GM18498 (cell line): ENCODE measurements at regions not wholly inside any gene's neighbourhood (a gene's known extent, or its start where the extent isn't known, plus 50 kb on each side); places are given as distances from the start of the nearest gene placed in this dataset.
A peak's percentile ranks its signal among the peaks of the same experiment; 100 is the strongest.

Experiments
- ATAC-seq: cut with Tn5 transposase; IDR thresholded peaks from one replicate; pipeline ENCODE4 v1.9.1; 2021; ENCODE audit warnings: mild to moderate bottlenecking, moderate library complexity; ENCODE audit not compliant: unreplicated experiment

- no peak for ATAC-seq
Observed at GRCh38 chr11:11045156-11045930, 187.5 kb upstream of the ZBED5 start.

DNA sequence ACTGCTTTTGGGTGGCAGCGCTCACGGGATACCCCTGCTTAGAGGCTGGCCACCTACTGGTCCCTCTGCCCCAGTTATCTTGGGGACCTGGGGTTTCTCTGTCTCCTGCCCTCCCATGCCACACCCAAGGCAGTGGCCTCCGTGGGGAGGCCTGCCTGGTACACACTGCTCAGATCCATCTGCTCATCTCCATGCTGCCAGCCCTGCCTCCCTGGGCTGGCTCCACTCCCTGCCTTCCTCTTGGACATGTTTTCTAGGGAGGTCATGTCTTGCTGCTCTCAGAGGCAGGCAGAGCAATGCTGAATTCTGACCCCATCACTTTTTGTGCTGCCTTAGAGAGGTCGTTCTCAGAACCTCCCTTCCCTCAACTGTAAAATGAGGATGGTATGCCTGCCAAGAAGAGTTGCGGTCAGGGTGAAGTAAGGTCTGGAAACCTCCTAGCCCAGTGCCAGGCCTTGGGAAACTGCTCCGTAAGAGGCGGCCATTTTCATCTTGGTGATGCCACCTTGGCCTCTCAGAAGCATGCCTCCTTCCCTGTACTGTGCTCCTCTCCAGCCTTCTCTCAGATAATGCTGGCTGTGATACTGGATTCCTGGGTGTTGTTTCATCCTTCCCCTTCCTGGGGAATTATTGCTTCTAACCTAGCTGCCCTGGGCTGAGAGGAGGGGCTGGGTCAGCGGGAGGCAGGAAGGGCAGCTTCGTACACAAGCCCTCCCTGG lies 186.4 kb upstream of the ZBED5 start:
- ATAC-seq: no peak

- no peak for ATAC-seq
Observed at GRCh38 chr11:11043721-11044120, 185.9 kb upstream of the ZBED5 start.

- no peak for ATAC-seq
Observed at GRCh38 chr11:11039208-11039965, 181.5 kb upstream of the ZBED5 start.

- no peak for ATAC-seq
Observed at GRCh38 chr11:11038782-11039181, 180.9 kb upstream of the ZBED5 start.

GRCh38 chr11:11038352-11038751 lies 180.5 kb upstream of the ZBED5 start:
- ATAC-seq: no peak

DNA sequence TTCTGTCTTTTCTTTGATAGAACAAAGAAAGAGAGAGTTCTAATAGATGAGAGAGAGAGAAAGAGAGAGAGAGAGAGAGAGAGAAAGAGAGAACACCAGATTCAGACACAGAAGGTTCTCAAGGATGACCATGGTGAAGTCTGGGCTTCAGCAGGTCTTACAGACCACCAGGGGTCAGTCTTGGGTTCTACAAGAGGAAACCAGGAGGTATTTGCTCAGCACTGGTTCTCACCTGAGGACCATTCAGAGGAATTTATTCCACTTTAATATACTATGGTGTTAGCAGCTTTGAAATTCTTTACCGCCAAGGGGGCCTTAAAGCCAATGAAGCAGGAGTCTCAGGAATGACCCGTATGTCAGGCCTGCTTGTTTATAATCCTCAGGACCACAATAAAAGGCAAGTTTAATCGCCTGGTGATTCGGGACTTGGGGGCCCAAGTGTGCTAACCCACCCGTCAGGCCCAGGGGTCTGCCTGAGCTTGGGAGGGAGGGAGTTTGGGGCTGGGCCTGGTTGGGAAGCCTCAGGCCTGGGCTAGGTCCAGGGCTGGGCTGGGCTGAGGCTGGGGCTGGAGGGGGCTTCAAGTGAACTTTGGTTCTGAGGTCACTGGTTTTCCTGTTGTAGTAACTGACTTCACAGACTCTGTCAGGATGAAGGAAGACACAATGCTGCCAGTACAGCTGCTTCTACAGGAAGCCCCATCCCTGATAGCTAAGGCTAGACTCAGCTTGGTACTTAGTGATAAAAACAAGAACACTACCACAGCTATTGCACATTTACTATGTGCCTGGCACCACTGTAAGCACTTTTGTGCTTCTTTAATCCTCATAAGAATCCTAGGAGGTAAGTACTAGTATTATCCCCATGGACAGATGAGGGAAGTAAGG lies 179.2 kb upstream of the ZBED5 start:
- peak; percentile 60 for ATAC-seq

DNA sequence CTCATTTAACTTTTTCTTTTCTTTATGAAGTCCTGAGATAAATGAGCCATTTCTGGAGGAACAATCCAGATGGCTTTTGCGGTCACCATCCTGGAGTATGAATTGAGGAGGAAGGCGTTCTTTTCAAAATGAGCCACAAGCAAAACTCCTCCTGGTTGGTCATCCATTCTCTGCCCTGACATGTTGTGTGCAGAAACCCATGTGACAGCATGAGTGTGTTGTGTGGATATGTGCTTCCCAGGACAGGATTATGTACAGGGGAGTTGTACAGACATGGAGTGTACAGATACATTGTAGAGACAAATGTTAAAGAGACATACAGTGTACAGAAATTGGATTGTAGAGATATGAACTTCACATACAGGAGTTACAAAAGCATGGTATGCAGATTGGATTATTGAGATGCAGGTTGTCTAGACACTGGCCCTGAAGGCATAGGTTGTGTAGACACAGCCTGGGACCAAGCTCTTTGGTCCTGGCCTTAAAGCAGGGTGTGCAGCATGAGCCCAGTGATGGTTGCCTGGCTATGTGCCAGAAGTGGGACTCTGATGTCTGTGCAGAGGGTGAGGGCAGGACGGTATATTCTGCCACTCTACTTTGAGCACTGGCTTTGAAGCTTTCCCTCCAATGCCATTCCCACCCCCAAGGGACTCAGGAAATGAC lies 178.5 kb upstream of the ZBED5 start:
- no peak for ATAC-seq

DNA sequence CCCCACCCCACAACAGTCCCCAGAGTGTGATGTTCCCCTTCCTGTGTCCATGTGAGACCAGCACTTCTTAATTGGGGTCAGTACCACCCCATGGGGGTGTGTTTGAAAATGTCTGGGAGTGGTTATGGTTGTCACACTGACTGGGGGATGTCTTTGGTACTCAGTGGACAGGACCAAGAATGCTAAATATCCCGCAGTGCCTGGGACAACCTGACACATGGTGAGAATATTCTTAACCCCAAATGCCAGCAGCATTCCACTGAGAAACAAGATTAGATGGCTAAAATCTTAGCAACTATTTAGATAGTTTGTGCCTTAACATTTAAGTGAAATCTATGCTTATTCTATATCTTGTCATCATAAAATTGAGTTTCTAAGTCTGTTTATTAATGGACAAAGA lies 177.5 kb upstream of the ZBED5 start:
- no peak for ATAC-seq

GRCh38 chr11:11034476-11034875 lies 176.6 kb upstream of the ZBED5 start:
- no peak for ATAC-seq

DNA sequence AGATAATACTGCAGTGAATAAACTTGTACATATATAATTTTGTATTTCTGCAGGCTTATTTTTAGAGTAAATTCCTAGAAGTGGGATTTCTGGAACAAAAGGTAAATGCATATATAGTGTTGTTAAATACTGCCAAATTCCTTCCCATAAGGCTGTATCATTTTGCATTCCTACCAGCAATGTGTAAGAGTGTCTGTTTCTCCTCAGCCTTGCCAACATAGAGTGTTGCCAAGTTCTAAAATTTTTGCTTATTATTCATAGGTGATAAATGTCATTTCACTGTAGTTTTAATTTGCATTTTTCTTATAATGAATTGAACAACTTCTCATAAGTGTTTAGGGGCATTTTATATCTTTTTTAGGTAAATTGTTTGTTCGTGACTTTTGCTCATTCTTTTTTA lies 174.2 kb upstream of the ZBED5 start:
- ATAC-seq: no peak

DNA sequence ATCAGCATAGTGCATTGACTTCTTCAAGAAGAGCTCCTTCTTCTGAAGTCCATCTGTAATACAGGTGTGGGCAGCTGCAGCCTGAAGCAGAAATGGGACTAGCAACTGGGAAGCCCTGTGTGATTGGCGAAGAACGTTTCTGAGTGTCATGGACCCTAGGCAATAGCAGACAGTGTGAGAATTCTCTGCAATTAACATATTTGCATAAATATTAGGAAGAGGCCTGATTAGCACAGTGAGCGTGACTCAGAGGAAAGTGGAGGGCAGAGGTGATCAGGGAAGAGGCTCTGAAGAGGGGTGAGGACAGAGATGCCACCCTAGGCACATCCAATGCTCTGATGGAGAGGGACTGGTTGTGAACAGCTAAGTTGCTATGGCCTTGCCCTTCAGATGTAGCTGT lies 171.2 kb upstream of the ZBED5 start:
- ATAC-seq: no peak

- no peak for ATAC-seq
Observed at GRCh38 chr11:11028017-11028692, 170.3 kb upstream of the ZBED5 start.

DNA sequence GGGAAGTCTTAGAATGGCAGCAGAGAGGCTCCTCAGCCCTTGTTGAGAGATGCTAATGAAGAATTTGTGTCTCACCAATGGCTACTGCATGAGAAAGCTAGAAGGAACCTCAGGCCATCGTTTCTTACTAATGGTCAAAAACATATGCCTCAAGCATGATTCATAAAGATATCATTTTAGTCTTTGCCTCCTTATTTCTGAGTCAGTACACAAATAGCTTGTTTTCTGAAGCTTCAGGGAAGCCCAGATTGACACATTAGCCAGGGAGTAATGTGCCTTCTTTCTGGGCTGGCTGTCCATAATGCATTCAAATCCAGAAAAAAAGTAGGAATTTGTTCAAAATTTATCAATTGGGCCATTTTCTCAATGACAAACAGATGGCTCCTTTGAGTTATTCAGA lies 169.4 kb upstream of the ZBED5 start:
- ATAC-seq: no peak

- no peak for ATAC-seq
Observed at GRCh38 chr11:11025087-11025486, 167.2 kb upstream of the ZBED5 start.

DNA sequence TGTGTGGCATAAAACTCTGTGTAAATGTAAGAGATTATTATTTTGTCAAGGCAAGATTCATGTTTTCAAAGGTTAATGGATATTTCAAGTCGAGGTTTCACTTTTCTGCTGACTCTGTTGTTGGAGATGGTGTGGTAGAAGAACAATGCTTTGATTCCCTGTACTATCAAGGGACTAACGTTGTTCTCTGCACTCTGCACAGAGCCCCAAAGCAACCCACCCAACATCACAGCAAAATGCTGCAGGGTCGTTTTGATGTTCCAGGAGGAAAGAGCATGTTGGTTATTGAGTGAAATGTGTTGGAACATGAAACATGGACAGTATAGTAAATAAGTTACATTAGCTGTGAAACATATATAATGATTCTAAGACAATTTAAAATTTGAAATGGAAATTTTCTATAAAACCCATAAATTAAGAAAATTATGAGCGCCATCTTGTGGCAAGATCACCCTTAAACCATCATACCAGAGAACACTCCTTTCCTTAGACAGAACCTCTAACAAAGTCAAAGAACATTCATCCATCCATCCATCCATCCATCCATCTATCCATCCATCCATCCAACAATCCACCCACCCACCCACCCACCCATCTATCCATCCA lies 164.4 kb upstream of the ZBED5 start:
- ATAC-seq: no peak

GRCh38 chr11:11021563-11021962 lies 163.7 kb upstream of the ZBED5 start:
- no peak for ATAC-seq

GRCh38 chr11:11020747-11021149 lies 162.9 kb upstream of the ZBED5 start:
- no peak for ATAC-seq

DNA sequence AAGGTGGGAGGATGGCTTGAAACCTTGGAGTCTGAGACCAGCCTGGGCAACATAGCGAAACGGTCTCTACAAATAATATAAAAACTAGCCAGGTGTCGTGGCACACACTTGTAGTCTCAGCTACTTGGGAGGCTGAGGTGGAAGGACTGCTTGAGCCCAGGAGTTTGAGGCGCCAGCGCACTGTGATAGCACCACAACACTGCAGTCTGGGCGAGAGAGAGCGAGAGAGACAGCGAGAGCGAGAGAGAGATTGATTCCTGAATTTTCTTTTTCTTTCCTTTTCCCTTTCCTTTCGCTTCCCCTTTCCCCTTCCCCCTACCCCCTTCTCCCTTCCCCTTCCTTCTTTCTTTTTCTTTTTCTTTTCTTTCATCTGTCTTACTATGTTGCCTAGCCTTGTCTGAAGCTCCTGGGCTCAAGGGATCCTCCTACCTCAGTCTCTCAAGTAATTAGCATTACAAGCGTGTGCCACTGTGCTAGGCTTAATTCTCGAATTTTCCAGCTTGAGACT lies 162.4 kb upstream of the ZBED5 start:
- no peak for ATAC-seq
